H9 (cell line): ENCODE measurements at regions not wholly inside any gene's neighbourhood (a gene's known extent, or its start where the extent isn't known, plus 50 kb on each side); places are given as distances from the start of the nearest gene placed in this dataset.

Source experiments
- DNase-seq: peaks from one replicate; pipeline ENCODE4 v3.0.0-alpha.2; 2017
- H2AFZ ChIP-seq: one replicate; pipeline ENCODE4 v1.6.1; 2013; ENCODE audit warnings: mild to moderate bottlenecking, low read length, control low read depth, moderate library complexity
- H2AK5ac ChIP-seq: 2 replicates; pipeline ENCODE4 v1.6.1; 2013; ENCODE audit warnings: low read length, control low read depth, mixed read lengths; ENCODE audit not compliant: insufficient read length
- H2BK120ac ChIP-seq: one replicate; pipeline ENCODE4 v1.6.1; 2013; ENCODE audit warnings: low read depth, mild to moderate bottlenecking, low read length, control low read depth, inconsistent platforms; ENCODE audit not compliant: poor library complexity, severe bottlenecking
- H2BK12ac ChIP-seq: 2 replicates; pipeline ENCODE4 v1.6.1; 2013; ENCODE audit warnings: low read length, control low read depth, mixed read lengths, low read depth; ENCODE audit not compliant: insufficient read length
- H2BK15ac ChIP-seq: 2 replicates; pipeline ENCODE4 v1.6.1; 2013; ENCODE audit warnings: low read depth, low read length, control low read depth
- H2BK20ac ChIP-seq: one replicate; pipeline ENCODE4 v1.6.1; 2013; ENCODE audit warnings: low read depth, mild to moderate bottlenecking, low read length, control low read depth, inconsistent platforms; ENCODE audit not compliant: poor library complexity, severe bottlenecking
- H2BK5ac ChIP-seq: 2 replicates; pipeline ENCODE4 v1.6.1; 2013; ENCODE audit warnings: low read length, control low read depth, mixed read lengths; ENCODE audit not compliant: insufficient read length
- H3K14ac ChIP-seq: 2 replicates; pipeline ENCODE4 v1.6.1; 2013; ENCODE audit warnings: low read length, control low read depth; ENCODE audit not compliant: insufficient read depth
- H3K18ac ChIP-seq: 2 replicates; pipeline ENCODE4 v1.6.1; 2013; ENCODE audit warnings: low read depth, mild to moderate bottlenecking, mixed read lengths, low read length, control low read depth; ENCODE audit not compliant: insufficient read length
- H3K23ac ChIP-seq: 2 replicates; pipeline ENCODE4 v1.6.1; 2013; ENCODE audit warnings: low read length, control low read depth, mixed read lengths, low read depth; ENCODE audit not compliant: insufficient read length
- H3K23me2 ChIP-seq: 2 replicates; pipeline ENCODE4 v1.6.1; 2013; ENCODE audit warnings: low read depth, mild to moderate bottlenecking, mixed read lengths, low read length, control low read depth; ENCODE audit not compliant: insufficient read length, poor library complexity, severe bottlenecking
- H3K27ac ChIP-seq: 2 replicates; pipeline ENCODE4 v1.5.1; 2013; ENCODE audit warnings: low read length, control low read depth, mixed read lengths, low read depth; ENCODE audit not compliant: insufficient read length
- H3K27me3 ChIP-seq: 2 replicates; pipeline ENCODE4 v1.6.1; 2013; ENCODE audit warnings: low read length, control low read depth, inconsistent platforms; ENCODE audit not compliant: insufficient read depth
- H3K4ac ChIP-seq: 2 replicates; pipeline ENCODE4 v1.6.1; 2013; ENCODE audit warnings: low read depth, mild to moderate bottlenecking, control low read depth, inconsistent platforms, low read length, moderate library complexity
- H3K4me1 ChIP-seq: 2 replicates; pipeline ENCODE4 v1.6.1; 2013; ENCODE audit warnings: low read length, control low read depth, inconsistent platforms; ENCODE audit not compliant: insufficient read depth
- H3K4me2 ChIP-seq: 2 replicates; pipeline ENCODE4 v1.6.1; 2013; ENCODE audit warnings: low read length, control low read depth, mixed read lengths; ENCODE audit not compliant: insufficient read length, insufficient read depth
- H3K56ac ChIP-seq: 2 replicates; pipeline ENCODE4 v1.6.1; 2013; ENCODE audit warnings: low read depth, mild to moderate bottlenecking, mixed read lengths, low read length, control low read depth; ENCODE audit not compliant: insufficient read length
- H3K79me1 ChIP-seq: 2 replicates; pipeline ENCODE4 v1.6.1; 2013; ENCODE audit warnings: low read depth, mild to moderate bottlenecking, moderate library complexity, low read length, control low read depth, inconsistent platforms; ENCODE audit not compliant: insufficient read depth, poor library complexity, severe bottlenecking
- H3K79me2 ChIP-seq: 2 replicates; pipeline ENCODE4 v1.6.1; 2013; ENCODE audit warnings: low read length, control low read depth, inconsistent platforms; ENCODE audit not compliant: insufficient read depth
- H3K9ac ChIP-seq: 2 replicates; pipeline ENCODE4 v1.6.1; 2013; ENCODE audit warnings: low read length, control low read depth, mixed read lengths; ENCODE audit not compliant: insufficient read length; ENCODE audit errors: extremely low read depth
- H3K9me3 ChIP-seq: one replicate; pipeline ENCODE4 v1.6.1; 2013; ENCODE audit warnings: low read depth, low read length, inconsistent platforms; ENCODE audit not compliant: control insufficient read depth
- H3T11ph ChIP-seq: one replicate; pipeline ENCODE4 v1.6.1; 2013; ENCODE audit warnings: mild to moderate bottlenecking, low read length, control low read depth, inconsistent platforms
- H4K20me1 ChIP-seq: one replicate; pipeline ENCODE4 v1.6.1; 2013; ENCODE audit not compliant: control insufficient read depth, insufficient read length, insufficient read depth
- H4K5ac ChIP-seq: 2 replicates; pipeline ENCODE4 v1.6.1; 2013; ENCODE audit warnings: low read depth, mild to moderate bottlenecking, mixed read lengths, low read length, control low read depth; ENCODE audit not compliant: insufficient read length
- H4K8ac ChIP-seq: replicated peaks from 2 replicates; pipeline ENCODE4 v1.6.1; 2013; ENCODE audit warnings: low read length, control low read depth, mixed read lengths, low read depth; ENCODE audit not compliant: insufficient read length
- H4K91ac ChIP-seq: 2 replicates; pipeline ENCODE4 v1.6.1; 2013; ENCODE audit warnings: low read depth, mild to moderate bottlenecking, moderate library complexity, mixed read lengths, low read length, control low read depth; ENCODE audit not compliant: insufficient read length
- H3K27ac Mint-ChIP-seq, 3 experiments: 2 replicates in 2 of 3; 3 replicates in 1 of 3; pipeline ENCODE4 v1.8.0; 2020 to 2021; ENCODE audit warnings: mixed read lengths in 3 of 3, mild to moderate bottlenecking in 1 of 3, moderate library complexity in 1 of 3
- H3K27me3 Mint-ChIP-seq: 2 replicates; pipeline ENCODE4 v1.8.0; 2021; ENCODE audit warnings: low read depth, mild to moderate bottlenecking, moderate library complexity, mixed read lengths
- H3K36me3 Mint-ChIP-seq, 3 experiments: 2 replicates in 2 of 3; 3 replicates in 1 of 3; pipeline ENCODE4 v1.8.0; 2020 to 2021; ENCODE audit warnings: low read depth in 3 of 3, mixed read lengths in 3 of 3; ENCODE audit not compliant: insufficient read depth in 1 of 3
- H3K4me1 Mint-ChIP-seq, 2 experiments: 2 replicates each; pipeline ENCODE4 v1.8.0; 2020; ENCODE audit warnings: mixed read lengths in 2 of 2
- H3K4me3 Mint-ChIP-seq, 2 experiments: 2 replicates in 1 of 2; 3 replicates in 1 of 2; pipeline ENCODE4 v1.8.0; 2020 to 2021; ENCODE audit warnings: mild to moderate bottlenecking in 2 of 2, mixed read lengths in 2 of 2, moderate library complexity in 1 of 2
- H3K9me3 Mint-ChIP-seq, 2 experiments: 2 replicates in 1 of 2; 3 replicates in 1 of 2; pipeline ENCODE4 v1.8.0; 2020; ENCODE audit warnings: mild to moderate bottlenecking in 2 of 2, mixed read lengths in 2 of 2, moderate library complexity in 1 of 2
- CTCF ChIP-seq: fragments of 200-600 bp; sonication (generic); conservative IDR thresholded peaks from 3 replicates; pipeline ENCODE4 v1.8.0; 2021; ENCODE audit warnings: antibody characterized with exemption, mild to moderate bottlenecking
- WGBS: extraction: QIAGEN DNeasy Blood & Tissue Kit; methylation state at CpG from one replicate; pipeline ENCODE4 v1.1.7; 2013; ENCODE audit warnings: missing lambda C conversion rate, low lambda C conversion rate, mixed read lengths; ENCODE audit not compliant: insufficient read length; ENCODE audit errors: extremely low coverage; 5-methylcytosine and 5-hydroxymethylcytosine counted together

GRCh38 chr5:97455996-97456395 is 272.9 kb upstream of the RIOK2 start:
- peaks cover 2 to 4% of the 10 kb centered on the region in 2 experiments for H3K4me1 Mint-ChIP-seq
- Histone ChIP-seq H3K18ac (no peak overlapping the region), H2BK5ac (no peak overlapping the region), H3K4me1 (no peaks in the 10 kb centered on the region), H3K56ac (no peak overlapping the region), H3K27ac (no peak overlapping the region), H2BK20ac (no peak overlapping the region), H3K23ac (no peak overlapping the region), H3K14ac (no peak overlapping the region), H3T11ph (no peak overlapping the region), H4K20me1 (no peaks in the 10 kb centered on the region), H3K4me2 (no peak overlapping the region), H2BK15ac (no peak overlapping the region), H3K79me2 (no peaks in the 10 kb centered on the region), H4K5ac (no peak overlapping the region), H2BK12ac (no peak overlapping the region), H2AFZ (no peak overlapping the region), H3K27me3 (no peaks in the 10 kb centered on the region), H3K9ac (no peak overlapping the region), H3K9me3 (no peaks in the 10 kb centered on the region), H2BK120ac (no peak overlapping the region), H3K4ac (no peak overlapping the region), H4K8ac (no peak overlapping the region), H3K79me1 (no peaks in the 10 kb centered on the region), H4K91ac (no peak overlapping the region), H2AK5ac (no peak overlapping the region), H3K23me2 (no peaks in the 10 kb centered on the region)
- WGBS = no CpG with 5 or more reads among the region's 1 CpG
- H3K27me3 Mint-ChIP-seq = no peaks in the 10 kb centered on the region
- H3K36me3 Mint-ChIP-seq = no peaks in the 10 kb centered on the region
- H3K4me3 Mint-ChIP-seq = no peak overlapping the region
- H3K27ac Mint-ChIP-seq = no peak overlapping the region
- TF ChIP-seq CTCF = no peak
- no peaks in the 10 kb centered on the region for H3K9me3 Mint-ChIP-seq
- no peak for DNase-seq
